K562 (cell line): ENCODE measurements at regions not wholly inside any gene's neighbourhood (a gene's known extent, or its start where the extent isn't known, plus 50 kb on each side); places are given as distances from the start of the nearest gene placed in this dataset.

Experiments used
- ATAC-seq: fragments of 200-7000 bp; cut with Tn5 transposase; 3 replicates; pipeline ENCODE4 v1.9.1; 2020; ENCODE audit warnings: moderate library complexity
- BruUV-seq: library from RNA; stranded (reverse); fragments of 400-500 nt; replicated peaks from 2 replicates; lab custom pipeline; 2021; lab: Mats Ljungman, UMichigan
- CTCF ChIA-PET: fragments of 300-600 bp; formaldehyde crosslinking; extraction: SDS; loops from one replicate; lab custom pipeline; 2021; ENCODE audit warnings: low intra/inter-chr PET ratio; lab: Yijun Ruan, JAX
- POLR2A ChIA-PET: fragments of 300-600, 350-650 bp; sonication (Branson Sonifier 250); formaldehyde crosslinking; extraction: SDS; loops from one replicate; lab custom pipeline; 2021; ENCODE audit warnings: antibody characterized with exemption, inconsistent platforms; lab: Yijun Ruan, JAX
- DNase-seq, 4 experiments: peaks; one replicate each; pipeline versions ENCODE4 v3.0.0 to v3.0.0-alpha.2; 2011 to 2018; ENCODE audit warnings: low spot score in 3 of 4, mixed read lengths in 3 of 4; ENCODE audit errors: extremely low read depth in 1 of 4
- FAIRE-seq: peaks from 2 replicates; lab custom pipeline; 2011; peaks lifted over from hg19 to GRCh38; lab: Jason Lieb, UNC
- H2AFZ ChIP-seq: 2 replicates; pipeline ENCODE4 v1.6.0; 2011; ENCODE audit warnings: low read depth, low read length, control low read depth, inconsistent platforms
- H3K27ac ChIP-seq: fragments of 200-600 bp; 3 replicates; pipeline ENCODE4 v1.8.0; 2011; ENCODE audit warnings: low read depth, mild to moderate bottlenecking, control low read depth, inconsistent platforms, low read length, moderate library complexity, mixed read lengths; ENCODE audit errors: extremely low read depth
- H3K27me3 ChIP-seq, 2 experiments: fragments of 300-600 bp in 1 of 2; 2 replicates in 1 of 2; 3 replicates in 1 of 2; pipeline versions ENCODE4 v1.6.0 to v1.8.0; 2011; ENCODE audit warnings: inconsistent platforms in 2 of 2, low read length in 2 of 2, mild to moderate bottlenecking in 1 of 2, mixed read lengths in 1 of 2, moderate library complexity in 1 of 2; ENCODE audit not compliant: control insufficient read depth in 2 of 2, insufficient read depth in 2 of 2
- H3K36me3 ChIP-seq: fragments of 300-600 bp; 3 replicates; pipeline ENCODE4 v1.8.0; 2011; ENCODE audit warnings: mild to moderate bottlenecking, low read length, inconsistent platforms; ENCODE audit not compliant: control insufficient read depth, insufficient read depth
- H3K4me1 ChIP-seq, 2 experiments: fragments of 200-600 bp in 1 of 2; replicated peaks in 1 of 2; 2 replicates in 1 of 2; 3 replicates in 1 of 2; pipeline versions ENCODE4 v1.5.1 to v1.8.0; 2011; ENCODE audit warnings: inconsistent platforms in 2 of 2, low read length in 2 of 2, mild to moderate bottlenecking in 1 of 2, mixed read lengths in 1 of 2, moderate library complexity in 1 of 2; ENCODE audit not compliant: control insufficient read depth in 2 of 2, insufficient read depth in 2 of 2
- H3K4me2 ChIP-seq: 2 replicates; pipeline ENCODE4 v1.6.1; 2011; ENCODE audit warnings: low read length, control low read depth, inconsistent platforms, mixed read lengths; ENCODE audit not compliant: insufficient read depth
- H3K4me3 ChIP-seq: fragments of 200-600 bp; sonication (generic), shearing (Covaris generic); 2 replicates; pipeline ENCODE4 v1.5.1; 2016; ENCODE audit warnings: control low read depth, inconsistent platforms
- H3K79me2 ChIP-seq: fragments of 200-600 bp; 3 replicates; pipeline ENCODE4 v1.8.0; 2011; ENCODE audit warnings: low read length, inconsistent platforms; ENCODE audit not compliant: control insufficient read depth, insufficient read depth
- H3K9ac ChIP-seq, 2 experiments: 2 replicates each; pipeline versions ENCODE4 v1.6.0 to v1.6.1; 2011; ENCODE audit warnings: low read depth in 2 of 2, low read length in 2 of 2, control low read depth in 1 of 2, inconsistent platforms in 1 of 2, mild to moderate bottlenecking in 1 of 2, mixed read lengths in 1 of 2; ENCODE audit not compliant: insufficient read depth in 1 of 2
- H3K9me1 ChIP-seq: one replicate; pipeline ENCODE4 v1.6.0; 2011; ENCODE audit warnings: inconsistent platforms, mild to moderate bottlenecking, low read length, moderate library complexity; ENCODE audit not compliant: control insufficient read depth, insufficient read depth
- H3K9me3 ChIP-seq: replicated peaks from 2 replicates; pipeline ENCODE4 v1.5.1; 2011; ENCODE audit warnings: low read depth, low read length, inconsistent platforms; ENCODE audit not compliant: control insufficient read depth, insufficient read depth
- H4K20me1 ChIP-seq: replicated peaks from 2 replicates; pipeline ENCODE4 v1.6.1; 2011; ENCODE audit warnings: low read length, inconsistent platforms, mixed read lengths; ENCODE audit not compliant: control insufficient read depth, insufficient read depth
- CHD1 ChIP-seq: fragments of 200-600 bp; sonication (generic); IDR thresholded peaks from one replicate; pipeline ENCODE4 v1.6.1; 2012; ENCODE audit warnings: mild to moderate bottlenecking, moderate library complexity, low read length, inconsistent platforms
- HIVEP1 ChIP-seq: fragments of 250-450 bp; sonication (Bioruptor Pico); IDR thresholded peaks from 2 replicates; pipeline ENCODE4 v1.4.0; 2020; ENCODE audit warnings: mild to moderate bottlenecking
- ZNF639 ChIP-seq, 2 experiments: fragments of 200-800 bp in 1 of 2; sonication (Bioruptor generic) in 1 of 2; sonication (generic) in 1 of 2; formaldehyde crosslinking in 1 of 2; IDR thresholded peaks in 1 of 2; conservative IDR thresholded peaks in 1 of 2; 2 replicates each; pipeline versions ENCODE4 v1.5.0 to v1.6.1; 2016 to 2020; ENCODE audit warnings: missing compliant biosample characterization in 1 of 2, missing genetic modification characterization in 1 of 2, missing genetic modification reagents in 1 of 2
- ZNF655 ChIP-seq: fragments of 250-450 bp; sonication (Bioruptor Pico); IDR thresholded peaks from 2 replicates; pipeline ENCODE4 v1.5.0; 2021
- WGBS: fragments of 100-300 bp; shearing (Covaris generic); methylation state at CpG from one replicate; pipeline ENCODE4 v1.1.6; 2016; ENCODE audit warnings: low coverage, mixed read lengths; ENCODE audit not compliant: insufficient coverage; ENCODE audit errors: missing lambda C conversion rate; 5-methylcytosine and 5-hydroxymethylcytosine counted together
- in situ Hi-C: fragments of 300-500 bp; cut with MboI; formaldehyde crosslinking; loops from 4 replicates; pipeline ENCODE4 v1.15.0; 2018; ENCODE audit warnings: inconsistent platforms, mixed read lengths
- intact Hi-C: fragments of 100-400 bp; cut with micrococcal nuclease; formaldehyde crosslinking; loops from 2 replicates; pipeline ENCODE4 v1.14.2; 2022

DNA sequence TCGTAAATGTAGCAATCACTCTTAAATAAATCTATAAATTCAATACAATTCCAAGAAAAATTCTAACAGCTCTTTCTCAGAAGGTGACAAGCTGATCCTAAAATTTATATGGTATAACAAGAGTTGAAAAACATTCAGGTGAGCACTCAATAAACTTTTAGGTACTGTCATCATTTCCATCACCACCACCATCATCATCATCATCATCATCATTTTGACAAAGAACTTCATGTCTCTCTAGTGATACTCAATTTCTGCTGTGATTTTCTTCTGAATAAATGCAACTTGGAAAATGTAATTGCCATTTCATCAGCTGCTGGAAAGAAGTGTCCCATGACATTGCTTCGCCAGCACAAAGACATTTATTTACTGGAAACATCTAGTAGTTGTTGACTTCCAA is 222.9 kb upstream of the IRX5 start:
- CTCF ChIA-PET: no interaction called here
- TF ChIP-seq ZNF639 (CRISPR knock-in tag; conservative IDR thresholded peaks at IDR 0.05 in 1 of 2, IDR thresholded peaks at IDR 0.05 in 1 of 2): no peak
- no peak for TF ChIP-seq ZNF655 (CRISPR knock-in tag)
- TF ChIP-seq HIVEP1: no peak
- TF ChIP-seq CHD1: no peak
- H3K4me3 ChIP-seq: no peak overlapping the region
- in situ Hi-C loops (no loop called here), intact Hi-C loops (no loop called here)
- DNase-seq (no peak), FAIRE-seq (no peak), ATAC-seq (no peak)
- no peaks in the 10 kb centered on the region for H3K4me1 ChIP-seq
- no peaks in the 10 kb centered on the region for H3K79me2 ChIP-seq
- no peaks in the 10 kb centered on the region for H3K9me1 ChIP-seq
- no peak overlapping the region for H2AFZ ChIP-seq
- H3K27me3 ChIP-seq: peaks cover 0 to 1% of the 10 kb centered on the region in 2 experiments; a peak in 1 of 5 replicates
- no peak overlapping the region for H3K27ac ChIP-seq
- H3K9ac ChIP-seq: no peak overlapping the region
- POLR2A ChIA-PET: no interaction called here
- H3K9me3 ChIP-seq: no peaks in the 10 kb centered on the region
- H3K4me2 ChIP-seq: no peak overlapping the region
- H3K36me3 ChIP-seq: no peaks in the 10 kb centered on the region
- BruUV-seq: no TSS peak
- 0% methylated on average over 2 of the region's 2 CpGs for WGBS
- H4K20me1 ChIP-seq: no peaks in the 10 kb centered on the region
